Esophagus muscularis mucosa (tissue), 2 donors: ENCODE measurements at regions not wholly inside any gene's neighbourhood (a gene's known extent, or its start where the extent isn't known, plus 50 kb on each side); places are given as distances from the start of the nearest gene placed in this dataset.

ENCODE experiments used
- POLR2A ChIP-seq: fragments of 450-650 bp; IDR thresholded peaks from one replicate; pipeline ENCODE4 v1.6.1; 2017; ENCODE audit warnings: antibody characterized with exemption, moderate library complexity, mild to moderate bottlenecking, low read depth
- POLR2AphosphoS5 ChIP-seq, 2 donors: sonication (generic); formaldehyde crosslinking; IDR thresholded peaks; one replicate each; pipeline ENCODE4 v1.6.1; 2017; ENCODE audit warnings: antibody characterized with exemption in 2 of 2

DNA sequence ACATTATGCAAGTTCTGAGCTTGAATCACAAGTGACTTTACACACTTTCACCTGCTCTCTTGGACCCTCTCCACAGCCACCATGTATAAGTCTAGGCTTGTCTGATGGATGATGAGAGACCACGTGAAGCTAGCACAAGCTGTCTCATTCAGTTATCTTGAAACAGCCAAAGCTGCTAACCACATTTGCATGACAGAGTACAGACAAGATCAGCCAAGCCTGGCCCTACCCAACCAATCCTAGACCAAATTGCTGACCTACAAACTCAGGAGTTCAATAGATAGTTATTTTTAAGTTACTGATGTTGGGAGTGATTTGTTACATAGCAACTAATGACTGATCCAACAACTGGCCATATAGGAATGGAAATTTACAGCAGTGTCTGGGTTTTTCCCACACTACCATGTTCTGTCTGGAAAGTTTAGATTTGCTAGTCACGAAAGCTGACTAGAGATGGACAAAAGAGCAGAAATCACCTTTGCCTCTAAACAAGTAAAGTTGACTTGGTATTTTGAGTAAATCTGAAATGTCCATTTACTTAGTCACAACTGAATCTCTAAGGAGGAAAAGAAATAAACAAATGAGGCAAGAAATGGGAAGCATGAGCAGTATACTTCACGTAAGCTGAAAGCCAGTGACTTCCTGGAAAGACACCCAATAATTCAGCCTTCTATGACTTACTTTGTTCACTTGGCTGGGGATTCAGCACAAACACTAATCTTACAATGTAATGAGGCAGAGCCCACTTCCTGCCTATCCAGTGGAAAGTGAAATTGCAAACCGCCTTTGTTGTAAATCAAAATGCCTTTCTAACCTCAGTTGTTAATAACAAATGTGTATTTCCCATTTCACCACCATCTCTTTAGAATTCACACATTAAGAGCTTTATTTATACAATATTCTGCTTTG is 101.7 kb downstream of the FAM181B start:
- TF ChIP-seq POLR2AphosphoS5 (IDR thresholded peaks at IDR 0.05) (no peak), POLR2A (no peak)
